Sigmoid colon (tissue), 4 donors: ENCODE measurements at regions not wholly inside any gene's neighbourhood (a gene's known extent, or its start where the extent isn't known, plus 50 kb on each side); places are given as distances from the start of the nearest gene placed in this dataset.

ENCODE experiments used
- CTCF ChIP-seq, 4 experiments: fragments of 450-650 bp in 3 of 4; fragments of 200-600 bp in 1 of 4; IDR thresholded peaks; one replicate each; pipeline ENCODE4 v1.5.1; 2016 to 2019; ENCODE audit warnings: antibody characterized with exemption in 4 of 4, mild to moderate bottlenecking in 3 of 4, moderate library complexity in 2 of 4
- EP300 ChIP-seq, 4 donors: sonication (generic); formaldehyde crosslinking; IDR thresholded peaks; one replicate each; pipeline ENCODE4 v1.6.1; 2017; ENCODE audit warnings: antibody characterized with exemption in 4 of 4
- POLR2A ChIP-seq, 2 donors: fragments of 450-650 bp; IDR thresholded peaks; one replicate each; pipeline ENCODE4 v1.6.1; 2016; ENCODE audit warnings: antibody characterized with exemption in 2 of 2, mild to moderate bottlenecking in 2 of 2, moderate library complexity in 2 of 2
- POLR2AphosphoS5 ChIP-seq, 4 donors: sonication (generic); formaldehyde crosslinking; IDR thresholded peaks; one replicate each; pipeline ENCODE4 v1.6.1; 2017; ENCODE audit warnings: antibody characterized with exemption in 4 of 4

- TF ChIP-seq POLR2AphosphoS5 (IDR thresholded peaks at IDR 0.05) (no peak), CTCF (IDR thresholded peaks at IDR 0.05) (no peak), POLR2A (IDR thresholded peaks at IDR 0.05) (no peak), EP300 (IDR thresholded peaks at IDR 0.05) (no peak)
These were observed 62.5 kb upstream of the TLE3 start for GRCh38 chr15:70160267-70160666.
